H9 (cell line): ENCODE measurements at regions not wholly inside any gene's neighbourhood (a gene's known extent, or its start where the extent isn't known, plus 50 kb on each side); places are given as distances from the start of the nearest gene placed in this dataset.

ENCODE experiments used
- DNase-seq: peaks from one replicate; pipeline ENCODE4 v3.0.0-alpha.2; 2017
- H2AFZ ChIP-seq: one replicate; pipeline ENCODE4 v1.6.1; 2013; ENCODE audit warnings: mild to moderate bottlenecking, low read length, control low read depth, moderate library complexity
- H2AK5ac ChIP-seq: 2 replicates; pipeline ENCODE4 v1.6.1; 2013; ENCODE audit warnings: low read length, control low read depth, mixed read lengths; ENCODE audit not compliant: insufficient read length
- H2BK120ac ChIP-seq: one replicate; pipeline ENCODE4 v1.6.1; 2013; ENCODE audit warnings: low read depth, mild to moderate bottlenecking, low read length, control low read depth, inconsistent platforms; ENCODE audit not compliant: poor library complexity, severe bottlenecking
- H2BK12ac ChIP-seq: 2 replicates; pipeline ENCODE4 v1.6.1; 2013; ENCODE audit warnings: low read length, control low read depth, mixed read lengths, low read depth; ENCODE audit not compliant: insufficient read length
- H2BK15ac ChIP-seq: 2 replicates; pipeline ENCODE4 v1.6.1; 2013; ENCODE audit warnings: low read depth, low read length, control low read depth
- H2BK20ac ChIP-seq: one replicate; pipeline ENCODE4 v1.6.1; 2013; ENCODE audit warnings: low read depth, mild to moderate bottlenecking, low read length, control low read depth, inconsistent platforms; ENCODE audit not compliant: poor library complexity, severe bottlenecking
- H2BK5ac ChIP-seq: 2 replicates; pipeline ENCODE4 v1.6.1; 2013; ENCODE audit warnings: low read length, control low read depth, mixed read lengths; ENCODE audit not compliant: insufficient read length
- H3K14ac ChIP-seq: 2 replicates; pipeline ENCODE4 v1.6.1; 2013; ENCODE audit warnings: low read length, control low read depth; ENCODE audit not compliant: insufficient read depth
- H3K18ac ChIP-seq: 2 replicates; pipeline ENCODE4 v1.6.1; 2013; ENCODE audit warnings: low read depth, mild to moderate bottlenecking, mixed read lengths, low read length, control low read depth; ENCODE audit not compliant: insufficient read length
- H3K23ac ChIP-seq: 2 replicates; pipeline ENCODE4 v1.6.1; 2013; ENCODE audit warnings: low read length, control low read depth, mixed read lengths, low read depth; ENCODE audit not compliant: insufficient read length
- H3K23me2 ChIP-seq: 2 replicates; pipeline ENCODE4 v1.6.1; 2013; ENCODE audit warnings: low read depth, mild to moderate bottlenecking, mixed read lengths, low read length, control low read depth; ENCODE audit not compliant: insufficient read length, poor library complexity, severe bottlenecking
- H3K27ac ChIP-seq: 2 replicates; pipeline ENCODE4 v1.5.1; 2013; ENCODE audit warnings: low read length, control low read depth, mixed read lengths, low read depth; ENCODE audit not compliant: insufficient read length
- H3K27me3 ChIP-seq: 2 replicates; pipeline ENCODE4 v1.6.1; 2013; ENCODE audit warnings: low read length, control low read depth, inconsistent platforms; ENCODE audit not compliant: insufficient read depth
- H3K4ac ChIP-seq: 2 replicates; pipeline ENCODE4 v1.6.1; 2013; ENCODE audit warnings: low read depth, mild to moderate bottlenecking, control low read depth, inconsistent platforms, low read length, moderate library complexity
- H3K4me1 ChIP-seq: 2 replicates; pipeline ENCODE4 v1.6.1; 2013; ENCODE audit warnings: low read length, control low read depth, inconsistent platforms; ENCODE audit not compliant: insufficient read depth
- H3K4me2 ChIP-seq: 2 replicates; pipeline ENCODE4 v1.6.1; 2013; ENCODE audit warnings: low read length, control low read depth, mixed read lengths; ENCODE audit not compliant: insufficient read length, insufficient read depth
- H3K56ac ChIP-seq: 2 replicates; pipeline ENCODE4 v1.6.1; 2013; ENCODE audit warnings: low read depth, mild to moderate bottlenecking, mixed read lengths, low read length, control low read depth; ENCODE audit not compliant: insufficient read length
- H3K79me1 ChIP-seq: 2 replicates; pipeline ENCODE4 v1.6.1; 2013; ENCODE audit warnings: low read depth, mild to moderate bottlenecking, moderate library complexity, low read length, control low read depth, inconsistent platforms; ENCODE audit not compliant: insufficient read depth, poor library complexity, severe bottlenecking
- H3K79me2 ChIP-seq: 2 replicates; pipeline ENCODE4 v1.6.1; 2013; ENCODE audit warnings: low read length, control low read depth, inconsistent platforms; ENCODE audit not compliant: insufficient read depth
- H3K9ac ChIP-seq: 2 replicates; pipeline ENCODE4 v1.6.1; 2013; ENCODE audit warnings: low read length, control low read depth, mixed read lengths; ENCODE audit not compliant: insufficient read length; ENCODE audit errors: extremely low read depth
- H3K9me3 ChIP-seq: one replicate; pipeline ENCODE4 v1.6.1; 2013; ENCODE audit warnings: low read depth, low read length, inconsistent platforms; ENCODE audit not compliant: control insufficient read depth
- H3T11ph ChIP-seq: one replicate; pipeline ENCODE4 v1.6.1; 2013; ENCODE audit warnings: mild to moderate bottlenecking, low read length, control low read depth, inconsistent platforms
- H4K20me1 ChIP-seq: one replicate; pipeline ENCODE4 v1.6.1; 2013; ENCODE audit not compliant: control insufficient read depth, insufficient read length, insufficient read depth
- H4K5ac ChIP-seq: 2 replicates; pipeline ENCODE4 v1.6.1; 2013; ENCODE audit warnings: low read depth, mild to moderate bottlenecking, mixed read lengths, low read length, control low read depth; ENCODE audit not compliant: insufficient read length
- H4K8ac ChIP-seq: replicated peaks from 2 replicates; pipeline ENCODE4 v1.6.1; 2013; ENCODE audit warnings: low read length, control low read depth, mixed read lengths, low read depth; ENCODE audit not compliant: insufficient read length
- H4K91ac ChIP-seq: 2 replicates; pipeline ENCODE4 v1.6.1; 2013; ENCODE audit warnings: low read depth, mild to moderate bottlenecking, moderate library complexity, mixed read lengths, low read length, control low read depth; ENCODE audit not compliant: insufficient read length
- H3K27ac Mint-ChIP-seq, 3 experiments: 2 replicates in 2 of 3; 3 replicates in 1 of 3; pipeline ENCODE4 v1.8.0; 2020 to 2021; ENCODE audit warnings: mixed read lengths in 3 of 3, mild to moderate bottlenecking in 1 of 3, moderate library complexity in 1 of 3
- H3K27me3 Mint-ChIP-seq: 2 replicates; pipeline ENCODE4 v1.8.0; 2021; ENCODE audit warnings: low read depth, mild to moderate bottlenecking, moderate library complexity, mixed read lengths
- H3K36me3 Mint-ChIP-seq, 3 experiments: 2 replicates in 2 of 3; 3 replicates in 1 of 3; pipeline ENCODE4 v1.8.0; 2020 to 2021; ENCODE audit warnings: low read depth in 3 of 3, mixed read lengths in 3 of 3; ENCODE audit not compliant: insufficient read depth in 1 of 3
- H3K4me1 Mint-ChIP-seq, 2 experiments: 2 replicates each; pipeline ENCODE4 v1.8.0; 2020; ENCODE audit warnings: mixed read lengths in 2 of 2
- H3K4me3 Mint-ChIP-seq, 2 experiments: 2 replicates in 1 of 2; 3 replicates in 1 of 2; pipeline ENCODE4 v1.8.0; 2020 to 2021; ENCODE audit warnings: mild to moderate bottlenecking in 2 of 2, mixed read lengths in 2 of 2, moderate library complexity in 1 of 2
- H3K9me3 Mint-ChIP-seq, 2 experiments: 2 replicates in 1 of 2; 3 replicates in 1 of 2; pipeline ENCODE4 v1.8.0; 2020; ENCODE audit warnings: mild to moderate bottlenecking in 2 of 2, mixed read lengths in 2 of 2, moderate library complexity in 1 of 2
- WGBS: extraction: QIAGEN DNeasy Blood & Tissue Kit; methylation state at CpG from one replicate; pipeline ENCODE4 v1.1.7; 2013; ENCODE audit warnings: missing lambda C conversion rate, low lambda C conversion rate, mixed read lengths; ENCODE audit not compliant: insufficient read length; ENCODE audit errors: extremely low coverage; 5-methylcytosine and 5-hydroxymethylcytosine counted together
- TF ChIP-seq, protein P1 (sequence below): fragments of 200-600 bp; sonication (generic); conservative IDR thresholded peaks from 3 replicates; pipeline ENCODE4 v1.8.0; 2021; ENCODE audit warnings: antibody characterized with exemption, mild to moderate bottlenecking

DNA sequence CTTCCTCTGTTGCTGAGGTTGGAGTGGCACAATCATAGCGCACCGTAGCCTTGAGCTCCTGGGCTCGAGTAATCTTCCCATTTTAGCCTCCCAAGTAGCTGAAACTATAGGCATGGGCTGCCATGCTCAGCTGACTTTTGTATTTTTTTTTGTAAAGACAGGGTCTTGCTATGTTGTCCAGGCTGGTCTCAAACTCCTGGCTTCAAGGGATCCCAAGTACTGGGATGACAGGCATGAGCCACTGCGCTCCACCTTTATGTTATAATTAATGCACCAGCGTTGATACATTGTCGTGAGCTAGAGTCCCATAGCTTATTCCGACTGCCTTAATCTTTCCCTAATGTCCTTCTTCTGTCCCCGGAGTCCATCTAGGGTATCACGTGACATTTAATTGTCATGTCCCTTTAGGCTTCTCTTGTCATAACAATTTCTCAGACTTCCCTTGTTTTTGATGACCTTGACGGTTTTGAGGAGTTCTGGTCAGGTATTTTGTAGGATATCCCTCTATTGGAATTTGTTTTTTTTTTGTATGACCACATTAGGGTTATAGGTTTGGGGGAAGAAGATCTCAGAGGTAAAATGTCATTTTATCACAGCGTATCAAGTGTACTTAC, 63.9 kb downstream of the CEBPB start:
- Histone ChIP-seq H3K23me2 (no peaks in the 10 kb centered on the region), H3K4me2 (no peak overlapping the region), H4K5ac (no peak overlapping the region), H3K14ac (no peak overlapping the region), H2BK20ac (no peak overlapping the region), H3K79me1 (no peaks in the 10 kb centered on the region), H3K56ac (no peak overlapping the region), H3K27me3 (no peaks in the 10 kb centered on the region), H3K9me3 (no peaks in the 10 kb centered on the region), H4K8ac (no peak overlapping the region), H3K9ac (no peak overlapping the region), H4K91ac (no peak overlapping the region), H2AFZ (no peak overlapping the region), H2AK5ac (no peak overlapping the region), H3K27ac (no peak overlapping the region), H3K4ac (no peak overlapping the region), H4K20me1 (no peaks in the 10 kb centered on the region), H3K18ac (no peak overlapping the region), H3K23ac (no peak overlapping the region), H3K79me2 (no peaks in the 10 kb centered on the region), H3T11ph (no peak overlapping the region), H2BK12ac (no peak overlapping the region), H2BK5ac (no peak overlapping the region), H2BK120ac (no peak overlapping the region), H3K4me1 (no peaks in the 10 kb centered on the region), H2BK15ac (no peak overlapping the region)
- TF ChIP-seq, protein P1, sequence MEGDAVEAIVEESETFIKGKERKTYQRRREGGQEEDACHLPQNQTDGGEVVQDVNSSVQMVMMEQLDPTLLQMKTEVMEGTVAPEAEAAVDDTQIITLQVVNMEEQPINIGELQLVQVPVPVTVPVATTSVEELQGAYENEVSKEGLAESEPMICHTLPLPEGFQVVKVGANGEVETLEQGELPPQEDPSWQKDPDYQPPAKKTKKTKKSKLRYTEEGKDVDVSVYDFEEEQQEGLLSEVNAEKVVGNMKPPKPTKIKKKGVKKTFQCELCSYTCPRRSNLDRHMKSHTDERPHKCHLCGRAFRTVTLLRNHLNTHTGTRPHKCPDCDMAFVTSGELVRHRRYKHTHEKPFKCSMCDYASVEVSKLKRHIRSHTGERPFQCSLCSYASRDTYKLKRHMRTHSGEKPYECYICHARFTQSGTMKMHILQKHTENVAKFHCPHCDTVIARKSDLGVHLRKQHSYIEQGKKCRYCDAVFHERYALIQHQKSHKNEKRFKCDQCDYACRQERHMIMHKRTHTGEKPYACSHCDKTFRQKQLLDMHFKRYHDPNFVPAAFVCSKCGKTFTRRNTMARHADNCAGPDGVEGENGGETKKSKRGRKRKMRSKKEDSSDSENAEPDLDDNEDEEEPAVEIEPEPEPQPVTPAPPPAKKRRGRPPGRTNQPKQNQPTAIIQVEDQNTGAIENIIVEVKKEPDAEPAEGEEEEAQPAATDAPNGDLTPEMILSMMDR, result no peak
- H3K27me3 Mint-ChIP-seq, result 0 out of 2 replicates have a peak, but pooled peaks cover 1% of the 10 kb centered on the region
- DNase-seq, result no peak
- no peak overlapping the region for H3K27ac Mint-ChIP-seq
- WGBS, result no CpG with 5 or more reads among the region's 11 CpGs
- H3K36me3 Mint-ChIP-seq, result no peaks in the 10 kb centered on the region
- H3K4me3 Mint-ChIP-seq, result no peak overlapping the region
- H3K4me1 Mint-ChIP-seq, result peaks cover 3 to 12% of the 10 kb centered on the region in 2 experiments; a peak in 3 of 4 replicates
- no peaks in the 10 kb centered on the region for H3K9me3 Mint-ChIP-seq
